Endothelial cell of umbilical vein (primary cell): ENCODE measurements at regions not wholly inside any gene's neighbourhood (a gene's known extent, or its start where the extent isn't known, plus 50 kb on each side); places are given as distances from the start of the nearest gene placed in this dataset.

Experiments
- BruUV-seq: library from RNA; stranded (reverse); fragments of 400-500 nt; replicated peaks from 2 replicates; lab custom pipeline; 2021; lab: Mats Ljungman, UMichigan
- CTCF ChIA-PET: fragments of 300-600, 350-600 bp; sonication (Branson Sonifier 250); formaldehyde crosslinking; loops from one replicate; lab custom pipeline; 2021; ENCODE audit warnings: antibody characterized with exemption, inconsistent platforms; lab: Charles Lee
- POLR2A ChIA-PET: fragments of 300-600, 350-600 bp; sonication (Branson Sonifier 250); formaldehyde crosslinking; loops from one replicate; lab custom pipeline; 2021; ENCODE audit warnings: antibody characterized with exemption, inconsistent platforms; lab: Charles Lee
- DNase-seq: peaks from one replicate; pipeline ENCODE4 v3.0.0-alpha.2; 2011; ENCODE audit warnings: low read depth, low spot score
- FAIRE-seq: peaks from 2 replicates; lab custom pipeline; 2011; peaks lifted over from hg19 to GRCh38; lab: Jason Lieb, UNC
- H2AFZ ChIP-seq: 2 replicates; pipeline ENCODE4 v1.6.0; 2012; ENCODE audit warnings: low read depth, low read length, control low read depth, inconsistent platforms
- H3K27ac ChIP-seq: 2 replicates; pipeline ENCODE4 v1.5.1; 2011; ENCODE audit warnings: low read depth, mild to moderate bottlenecking, control low read depth, low read length, moderate library complexity; ENCODE audit not compliant: insufficient read depth
- H3K27me3 ChIP-seq, 2 experiments: 2 replicates each; pipeline versions ENCODE4 v1.6.0 to v1.6.1; 2011; ENCODE audit warnings: low read length in 2 of 2, mixed read lengths in 1 of 2; ENCODE audit not compliant: control insufficient read depth in 2 of 2, insufficient read depth in 2 of 2
- H3K36me3 ChIP-seq, 2 experiments: 2 replicates in 1 of 2; 3 replicates in 1 of 2; pipeline ENCODE4 v1.5.1; 2011; ENCODE audit warnings: low read length in 2 of 2, mild to moderate bottlenecking in 1 of 2, moderate library complexity in 1 of 2; ENCODE audit not compliant: control insufficient read depth in 2 of 2, insufficient read depth in 2 of 2; ENCODE audit errors: extremely low read depth in 1 of 2
- H3K4me1 ChIP-seq: 3 replicates; pipeline ENCODE4 v1.5.1; 2011; ENCODE audit warnings: mild to moderate bottlenecking, low read length; ENCODE audit not compliant: control insufficient read depth, insufficient read depth; ENCODE audit errors: extremely low read depth
- H3K4me2 ChIP-seq: 2 replicates; pipeline ENCODE4 v1.6.1; 2011; ENCODE audit warnings: low read length, control low read depth, mixed read lengths; ENCODE audit not compliant: insufficient read depth
- H3K4me3 ChIP-seq, 3 experiments: fragments of 200-600 bp in 1 of 3; sonication (generic), shearing (Covaris generic) in 1 of 3; replicated peaks in 1 of 3; 2 replicates each; pipeline ENCODE4 v1.5.1; 2011 to 2016; ENCODE audit warnings: control low read depth in 3 of 3, low read length in 3 of 3, mild to moderate bottlenecking in 2 of 3, inconsistent platforms in 1 of 3, low read depth in 1 of 3, moderate library complexity in 1 of 3; ENCODE audit not compliant: insufficient read depth in 1 of 3
- H3K79me2 ChIP-seq: 2 replicates; pipeline ENCODE4 v1.6.0; 2012; ENCODE audit warnings: low read length, inconsistent platforms; ENCODE audit not compliant: control insufficient read depth, insufficient read depth
- H3K9ac ChIP-seq: replicated peaks from 2 replicates; pipeline ENCODE3; 2011; ENCODE audit warnings: low read length, control low read depth; ENCODE audit not compliant: insufficient read depth; ENCODE audit errors: extremely low read depth
- H3K9me1 ChIP-seq: replicated peaks from 3 replicates; pipeline ENCODE4 v1.6.0; 2011; ENCODE audit warnings: mild to moderate bottlenecking, low read length; ENCODE audit not compliant: control insufficient read depth, insufficient read depth; ENCODE audit errors: extremely low read depth
- H3K9me3 ChIP-seq: replicated peaks from 2 replicates; pipeline ENCODE4 v1.5.1; 2012; ENCODE audit warnings: low read length, inconsistent platforms; ENCODE audit not compliant: control insufficient read depth, insufficient read depth
- H4K20me1 ChIP-seq: replicated peaks from 2 replicates; pipeline ENCODE3; 2011; ENCODE audit warnings: mild to moderate bottlenecking, low read length; ENCODE audit not compliant: control insufficient read depth, insufficient read depth; ENCODE audit errors: extremely low read depth
- EZH2 ChIP-seq: IDR thresholded peaks from 2 replicates; pipeline ENCODE4 v1.6.1; 2012; ENCODE audit warnings: borderline replicate concordance, low read depth, mild to moderate bottlenecking, moderate library complexity, low read length, inconsistent platforms; ENCODE audit not compliant: severe bottlenecking
- FOS ChIP-seq: IDR thresholded peaks from 2 replicates; pipeline ENCODE4 v1.6.1; 2011; ENCODE audit warnings: mild to moderate bottlenecking, low read length, moderate library complexity, borderline replicate concordance; ENCODE audit not compliant: insufficient read depth
- GATA2 ChIP-seq: IDR thresholded peaks from 2 replicates; pipeline ENCODE4 v1.7.0; 2011; ENCODE audit warnings: low read depth, mild to moderate bottlenecking, moderate library complexity, mixed read lengths, low read length; ENCODE audit not compliant: insufficient read length, insufficient read depth
- JUN ChIP-seq: IDR thresholded peaks from 2 replicates; pipeline ENCODE4 v1.6.1; 2011; ENCODE audit warnings: borderline replicate concordance, low read depth; ENCODE audit not compliant: insufficient read length, insufficient read depth
- MYC ChIP-seq: IDR thresholded peaks from one replicate; pipeline ENCODE4 v1.6.1; 2011; ENCODE audit warnings: mild to moderate bottlenecking, low read depth, low read length
- POLR2A ChIP-seq: IDR thresholded peaks from 2 replicates; pipeline ENCODE4 v1.6.1; 2012; ENCODE audit warnings: low read depth, mild to moderate bottlenecking, control low read depth, low read length
- POLR2AphosphoS5 ChIP-seq: IDR thresholded peaks from 2 replicates; pipeline ENCODE4 v1.6.1; 2012; ENCODE audit warnings: low read depth, mild to moderate bottlenecking, control low read depth, low read length, moderate library complexity; ENCODE audit not compliant: insufficient read depth
- dilution Hi-C: fragments of 300-500 bp; cut with MboI; formaldehyde crosslinking; loops from one replicate; pipeline ENCODE4 v1.15.0; 2019; ENCODE audit warnings: low sequenced_read_pairs; ENCODE audit not compliant: extremely low pct_ligation_motif_present
- intact Hi-C: fragments of 100-400 bp; cut with micrococcal nuclease; formaldehyde crosslinking; loops from one replicate; pipeline ENCODE4 v1.10.0; 2022
- TF ChIP-seq, protein P1 (sequence below), 2 donors: IDR thresholded peaks; 1 replicate in 1 of 2; 2 replicates in 1 of 2; pipeline ENCODE4 v1.5.1; 2011; ENCODE audit warnings: low read length in 2 of 2, mild to moderate bottlenecking in 2 of 2, moderate library complexity in 2 of 2, control low read depth in 1 of 2, inconsistent platforms in 1 of 2, low read depth in 1 of 2; ENCODE audit not compliant: insufficient read depth in 1 of 2; ENCODE audit errors: extremely low read depth in 1 of 2
- TF ChIP-seq, protein P2 (sequence below): IDR thresholded peaks from 2 replicates; pipeline ENCODE4 v1.6.1; 2011; ENCODE audit not compliant: insufficient read depth, insufficient read length

GRCh38 chr1:192740214-192740613, 68.6 kb upstream of the RGS2 start:
- no peak for TF ChIP-seq EZH2
- no peak for TF ChIP-seq GATA2
- no peak for TF ChIP-seq POLR2A
- TF ChIP-seq POLR2AphosphoS5: no peak
- TF ChIP-seq, protein P1, sequence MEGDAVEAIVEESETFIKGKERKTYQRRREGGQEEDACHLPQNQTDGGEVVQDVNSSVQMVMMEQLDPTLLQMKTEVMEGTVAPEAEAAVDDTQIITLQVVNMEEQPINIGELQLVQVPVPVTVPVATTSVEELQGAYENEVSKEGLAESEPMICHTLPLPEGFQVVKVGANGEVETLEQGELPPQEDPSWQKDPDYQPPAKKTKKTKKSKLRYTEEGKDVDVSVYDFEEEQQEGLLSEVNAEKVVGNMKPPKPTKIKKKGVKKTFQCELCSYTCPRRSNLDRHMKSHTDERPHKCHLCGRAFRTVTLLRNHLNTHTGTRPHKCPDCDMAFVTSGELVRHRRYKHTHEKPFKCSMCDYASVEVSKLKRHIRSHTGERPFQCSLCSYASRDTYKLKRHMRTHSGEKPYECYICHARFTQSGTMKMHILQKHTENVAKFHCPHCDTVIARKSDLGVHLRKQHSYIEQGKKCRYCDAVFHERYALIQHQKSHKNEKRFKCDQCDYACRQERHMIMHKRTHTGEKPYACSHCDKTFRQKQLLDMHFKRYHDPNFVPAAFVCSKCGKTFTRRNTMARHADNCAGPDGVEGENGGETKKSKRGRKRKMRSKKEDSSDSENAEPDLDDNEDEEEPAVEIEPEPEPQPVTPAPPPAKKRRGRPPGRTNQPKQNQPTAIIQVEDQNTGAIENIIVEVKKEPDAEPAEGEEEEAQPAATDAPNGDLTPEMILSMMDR (IDR thresholded peaks at IDR 0.05; ENCODE audit: extremely low read depth in 1 of 2, insufficient read depth in 1 of 2, low read depth in 1 of 2, low read length in 2 of 2): no peak
- no peak for TF ChIP-seq FOS
- no peak for TF ChIP-seq JUN
- dilution Hi-C loops (no loop called here), intact Hi-C loops (no loop called here)
- H3K4me3 ChIP-seq: no peak overlapping the region
- no peak overlapping the region for H3K4me2 ChIP-seq
- no peaks in the 10 kb centered on the region for H3K4me1 ChIP-seq
- H3K9me1 ChIP-seq: no peaks in the 10 kb centered on the region
- H3K79me2 ChIP-seq: no peaks in the 10 kb centered on the region
- H3K27ac ChIP-seq: no peak overlapping the region
- H3K9ac ChIP-seq: no peak overlapping the region
- no peak overlapping the region for H2AFZ ChIP-seq
- H3K36me3 ChIP-seq: no peaks in the 10 kb centered on the region
- no peaks in the 10 kb centered on the region for H4K20me1 ChIP-seq
- BruUV-seq: no TSS peak
- no peak for FAIRE-seq
- no peak for DNase-seq
- H3K9me3 ChIP-seq: no peaks in the 10 kb centered on the region
- ChIA-PET CTCF (no interaction called here), POLR2A (no interaction called here)
- no peaks in the 10 kb centered on the region for H3K27me3 ChIP-seq

- Histone ChIP-seq H4K20me1 (no peaks in the 10 kb centered on the region), H3K4me3 (no peak overlapping the region), H3K27me3 (no peaks in the 10 kb centered on the region), H3K27ac (no peak overlapping the region), H3K36me3 (no peaks in the 10 kb centered on the region), H3K9me1 (no peaks in the 10 kb centered on the region), H3K9me3 (no peaks in the 10 kb centered on the region), H2AFZ (no peak overlapping the region), H3K79me2 (no peaks in the 10 kb centered on the region), H3K4me1 (no peaks in the 10 kb centered on the region), H3K9ac (no peak overlapping the region), H3K4me2 (no peak overlapping the region)
- dilution Hi-C loops (no loop called here), intact Hi-C loops (no loop called here)
- no TSS peak for BruUV-seq
- FAIRE-seq (no peak), DNase-seq (no peak)
- POLR2A ChIA-PET: no interaction called here
- TF ChIP-seq JUN: no peak
- no peak for TF ChIP-seq POLR2A
- TF ChIP-seq, protein P2, sequence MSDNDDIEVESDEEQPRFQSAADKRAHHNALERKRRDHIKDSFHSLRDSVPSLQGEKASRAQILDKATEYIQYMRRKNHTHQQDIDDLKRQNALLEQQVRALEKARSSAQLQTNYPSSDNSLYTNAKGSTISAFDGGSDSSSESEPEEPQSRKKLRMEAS: no peak
- no peak for TF ChIP-seq MYC
- TF ChIP-seq EZH2: no peak
- no peak for TF ChIP-seq FOS
- TF ChIP-seq, protein P1 (IDR thresholded peaks at IDR 0.05; ENCODE audit: extremely low read depth in 1 of 2, insufficient read depth in 1 of 2, low read depth in 1 of 2, low read length in 2 of 2): no peak
- no peak for TF ChIP-seq POLR2AphosphoS5
- no peak for TF ChIP-seq GATA2
- CTCF ChIA-PET: interaction anchor here (2.2 kb wide), 1 partner anchor 9 kb away, joined by 7 read pairs; no protein-coding TSS in a partner anchor
These were observed 67.7 kb upstream of the RGS2 start for GRCh38 chr1:192741095-192741494.
